ENCODE measurements at regions not wholly inside any gene's neighbourhood (a gene's known extent, or its start where the extent isn't known, plus 50 kb on each side); places are given as distances from the start of the nearest gene placed in this dataset.

GRCh38 chr1:239008568-239008967, 377.8 kb upstream of the CHRM3 start:
- no peak for DNase-seq (ENCODE audit: low read depth)

DNA sequence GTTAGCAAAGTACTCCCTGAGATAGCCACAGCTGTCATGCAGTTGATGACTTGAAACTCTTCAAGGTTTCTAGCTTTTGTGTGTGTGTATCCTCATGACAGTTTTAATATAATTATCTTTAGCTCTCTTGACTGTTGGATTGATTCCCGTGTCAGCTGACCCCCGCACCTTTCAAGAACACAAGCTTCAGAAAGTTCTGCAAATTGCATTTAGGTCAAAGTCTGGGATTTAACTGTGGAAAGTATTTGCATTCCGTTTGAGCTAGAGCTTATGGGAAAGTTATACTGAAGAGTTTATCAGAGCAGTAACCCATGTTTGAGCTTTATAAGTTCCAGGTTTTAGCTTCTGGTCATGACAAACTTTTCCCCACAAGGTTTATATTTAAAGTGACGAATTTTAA, 380.1 kb upstream of the CHRM3 start:
- no peak for DNase-seq (ENCODE audit: low read depth)

DNA sequence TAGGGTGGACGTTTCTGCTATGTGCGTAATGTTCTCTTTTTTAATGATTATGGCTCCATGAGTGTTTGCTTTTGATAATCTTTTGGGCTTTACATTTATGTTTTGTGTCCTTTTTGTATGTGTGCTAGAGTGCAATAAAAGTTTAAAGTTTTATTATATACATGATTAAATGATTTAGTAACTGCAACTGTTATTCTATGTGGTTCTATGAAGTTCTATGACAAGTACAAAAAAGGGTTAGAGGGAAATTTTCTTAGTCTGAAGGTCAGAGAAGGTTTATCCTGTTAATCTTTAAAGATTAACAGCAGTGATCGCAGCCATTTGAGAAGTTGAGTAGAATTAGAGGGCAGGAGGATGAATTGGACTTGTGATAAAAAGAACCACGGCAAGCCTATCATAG, 386.4 kb upstream of the CHRM3 start:
- no peak for DNase-seq (ENCODE audit: low read depth)

DNA sequence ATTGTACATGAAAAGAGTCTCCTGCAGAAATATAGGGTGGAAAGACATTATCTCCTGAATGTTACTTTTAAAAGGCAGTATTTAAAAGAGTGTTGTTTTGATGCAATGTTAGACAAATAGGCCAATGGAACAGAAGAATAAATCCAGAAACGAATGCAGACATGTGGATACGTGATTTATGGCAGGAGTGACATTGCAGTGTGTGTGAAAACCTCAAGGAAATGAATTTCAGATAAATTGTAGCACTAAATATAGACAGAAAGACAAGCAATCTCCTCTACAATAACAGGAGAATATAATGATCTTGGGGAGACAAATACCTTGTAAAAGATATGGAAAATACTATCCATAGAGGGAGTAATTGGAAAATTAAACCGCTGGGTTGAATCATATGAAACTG, 387.8 kb upstream of the CHRM3 start:
- DNase-seq (ENCODE audit: low read depth) = no peak

DNA sequence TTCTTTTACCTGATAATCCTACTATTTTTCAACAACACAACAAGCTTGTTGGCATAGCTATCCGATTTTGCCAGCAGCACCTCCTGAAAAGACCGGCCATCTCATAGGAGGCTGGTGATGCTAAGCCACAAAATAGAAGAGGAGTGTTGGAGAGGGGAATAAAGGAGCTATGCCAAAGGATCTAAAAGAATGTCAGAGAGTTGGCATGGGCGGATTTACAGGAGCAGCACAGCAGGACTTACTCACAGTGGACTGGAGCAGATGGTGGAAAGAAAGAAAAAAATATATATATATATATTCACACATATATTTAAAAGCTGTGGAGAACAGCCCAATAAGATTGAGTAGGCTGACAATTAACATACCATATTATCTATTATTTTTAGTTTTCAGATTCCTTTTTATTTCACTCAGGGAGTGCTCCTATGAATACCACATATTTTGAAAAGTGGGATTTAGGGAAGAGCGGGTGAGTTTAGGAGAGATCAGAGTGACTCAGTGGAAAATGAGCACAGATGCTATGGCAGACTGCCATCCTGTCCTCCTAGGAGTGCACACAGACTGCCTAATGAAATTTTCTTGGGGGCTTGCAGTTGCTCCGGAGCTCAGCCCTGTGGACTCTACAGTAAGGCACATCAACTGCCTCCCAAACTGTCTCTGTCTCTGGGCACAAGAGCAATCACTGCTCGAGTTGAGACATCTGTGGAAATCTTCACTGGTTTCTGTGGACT, 394.4 kb upstream of the CHRM3 start:
- DNase-seq (ENCODE audit: low read depth) = no peak

GRCh38 chr1:238985312-238985711, 401.1 kb upstream of the CHRM3 start:
- DNase-seq (ENCODE audit: low read depth) = no peak

GRCh38 chr1:238982736-238983135, 403.6 kb upstream of the CHRM3 start:
- DNase-seq (ENCODE audit: low read depth) = no peak

- DNase-seq (ENCODE audit: low read depth) = no peak
These were observed 404.9 kb upstream of the CHRM3 start for GRCh38 chr1:238981317-238981933.

DNA sequence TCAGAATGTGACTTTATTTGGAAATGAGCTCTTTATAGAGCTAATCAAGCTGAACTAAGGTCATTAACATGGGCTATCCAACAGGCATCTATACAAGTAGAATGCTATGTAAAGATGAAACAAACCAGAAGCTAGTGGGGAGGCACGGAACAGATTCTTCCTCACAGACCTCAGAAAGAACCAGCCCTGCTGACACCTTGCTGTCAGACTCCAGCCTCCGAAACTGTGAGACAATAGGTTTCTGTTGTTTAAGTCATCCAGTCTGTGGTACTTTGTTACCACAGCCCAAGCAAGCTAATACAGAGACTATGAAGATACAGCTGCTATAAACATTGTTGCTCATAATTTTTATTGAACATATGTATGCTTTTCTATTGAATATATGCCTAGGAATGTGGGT, 406.3 kb upstream of the CHRM3 start:
- DNase-seq (ENCODE audit: low read depth) = no peak

DNA sequence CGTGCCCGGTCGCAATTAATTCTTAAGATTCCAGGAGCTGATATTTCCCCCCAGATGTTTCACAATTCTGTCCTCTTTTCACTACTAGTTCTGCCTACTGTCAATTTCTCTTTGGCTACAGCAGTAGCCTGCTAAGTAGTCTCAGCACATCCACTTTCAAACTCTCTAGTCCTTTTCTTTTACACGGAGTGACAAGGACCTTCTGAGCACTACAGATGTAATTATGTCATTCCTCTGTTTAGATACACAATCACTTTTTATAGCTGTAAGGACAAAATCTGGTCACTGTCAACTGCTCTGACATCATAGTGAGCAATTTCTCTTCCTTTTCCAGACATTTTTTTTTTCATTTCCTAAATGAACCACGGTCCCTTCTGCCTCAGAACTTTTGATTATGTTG, 421.7 kb upstream of the CHRM3 start:
- DNase-seq (ENCODE audit: low read depth) = no peak

DNA sequence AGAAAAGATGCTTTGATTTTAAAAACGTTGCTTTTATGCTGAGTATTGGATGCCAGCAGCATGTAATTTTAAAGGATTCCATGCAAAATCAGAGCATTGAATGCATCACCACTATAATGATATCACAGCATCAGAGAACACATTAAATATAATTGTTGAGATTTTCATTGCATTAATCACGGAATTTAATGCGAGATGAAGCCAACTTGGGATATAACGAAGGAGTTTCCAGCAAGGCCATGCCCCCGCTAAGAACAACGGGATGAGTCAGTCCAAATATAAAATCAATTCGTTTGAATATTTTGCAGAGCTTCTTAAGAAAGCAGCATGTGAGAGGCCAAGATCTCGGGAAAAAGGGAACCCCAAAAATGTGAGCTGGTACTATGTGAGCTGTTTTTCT, 423.4 kb upstream of the CHRM3 start:
- no peak for DNase-seq (ENCODE audit: low read depth)

DNA sequence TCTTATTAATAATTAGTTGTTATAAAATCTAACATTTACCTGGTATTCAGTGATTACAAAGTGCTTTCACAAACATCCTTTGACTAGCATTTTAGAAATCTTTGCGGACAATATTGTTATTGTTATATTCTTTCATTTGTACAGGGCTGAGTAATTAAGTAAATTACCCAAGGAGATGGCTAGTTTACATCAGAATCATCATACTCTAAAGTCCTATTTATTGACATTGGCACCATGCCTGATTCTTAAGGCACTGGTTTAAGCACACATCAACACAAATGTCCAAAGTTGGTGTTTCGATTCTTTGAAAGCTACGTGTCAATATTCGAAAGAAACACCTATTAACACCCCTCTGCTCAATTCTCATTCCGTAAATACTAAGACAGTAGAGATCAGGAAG, 424.6 kb upstream of the CHRM3 start:
- DNase-seq (ENCODE audit: low read depth) = no peak

DNA sequence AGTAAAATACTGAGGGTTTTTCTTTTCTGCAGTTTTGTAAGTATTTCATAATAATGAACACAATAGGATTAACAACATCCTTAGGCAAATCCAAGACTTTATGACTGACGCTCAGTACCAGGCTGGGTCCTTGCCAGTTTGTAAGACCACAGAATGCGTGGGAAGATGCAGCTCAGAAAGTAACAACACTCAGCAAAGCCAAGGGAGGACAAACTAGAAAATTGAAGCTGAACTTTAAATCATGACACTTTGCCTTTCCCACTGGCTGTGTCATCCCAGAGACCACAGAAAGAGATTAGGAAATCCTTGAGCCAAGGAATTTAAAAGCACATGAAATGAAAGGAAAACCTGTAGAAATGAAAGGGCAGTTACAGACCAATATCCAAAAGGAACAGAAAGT, 426.3 kb upstream of the CHRM3 start:
- DNase-seq (ENCODE audit: low read depth) = no peak

DNA sequence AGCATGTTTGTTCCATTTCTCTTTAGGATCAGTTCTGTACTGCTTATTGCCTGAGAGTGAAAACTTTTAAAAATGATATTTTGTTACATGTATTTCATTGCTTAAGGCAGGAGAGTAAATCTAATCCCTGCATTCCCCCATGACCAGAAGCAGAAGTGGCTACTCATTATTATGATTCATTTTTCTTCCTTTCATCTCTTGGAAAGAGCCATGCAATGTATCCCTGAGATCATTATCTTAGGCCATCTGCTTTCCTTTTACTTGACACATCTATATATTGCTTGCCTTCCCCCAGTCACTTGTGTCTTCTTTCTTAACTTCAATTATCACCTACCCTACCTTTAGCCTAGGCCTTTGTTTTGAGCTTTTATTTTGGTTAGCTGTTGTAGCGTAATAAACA, 430.4 kb upstream of the CHRM3 start:
- no peak for DNase-seq (ENCODE audit: low read depth)

DNA sequence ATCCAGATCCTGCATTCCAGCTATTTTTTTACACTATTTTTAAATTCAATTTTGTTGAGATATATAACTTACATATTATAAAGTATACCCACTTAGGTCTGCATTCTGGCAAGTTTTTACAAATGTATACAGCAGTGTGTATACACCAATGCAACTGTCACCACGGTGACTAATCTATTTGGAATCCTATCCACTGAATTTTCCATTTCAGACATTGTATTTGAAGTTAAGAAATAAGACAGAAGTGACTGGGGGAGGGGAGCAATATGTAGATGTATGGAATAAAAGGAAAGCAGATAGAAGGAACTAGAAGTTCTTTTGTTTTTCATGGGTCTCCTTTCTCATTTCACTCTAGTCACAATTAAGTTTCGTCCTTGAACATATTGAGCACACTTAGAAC, 431.5 kb upstream of the CHRM3 start:
- DNase-seq (ENCODE audit: low read depth) = no peak

GRCh38 chr1:238953448-238954010, 432.8 kb upstream of the CHRM3 start:
- no peak for DNase-seq (ENCODE audit: low read depth)

- DNase-seq (ENCODE audit: low read depth) = no peak
These were observed 434.6 kb upstream of the CHRM3 start for GRCh38 chr1:238951809-238952208.

GRCh38 chr1:238950784-238951183, 435.6 kb upstream of the CHRM3 start:
- DNase-seq (ENCODE audit: low read depth) = no peak

DNA sequence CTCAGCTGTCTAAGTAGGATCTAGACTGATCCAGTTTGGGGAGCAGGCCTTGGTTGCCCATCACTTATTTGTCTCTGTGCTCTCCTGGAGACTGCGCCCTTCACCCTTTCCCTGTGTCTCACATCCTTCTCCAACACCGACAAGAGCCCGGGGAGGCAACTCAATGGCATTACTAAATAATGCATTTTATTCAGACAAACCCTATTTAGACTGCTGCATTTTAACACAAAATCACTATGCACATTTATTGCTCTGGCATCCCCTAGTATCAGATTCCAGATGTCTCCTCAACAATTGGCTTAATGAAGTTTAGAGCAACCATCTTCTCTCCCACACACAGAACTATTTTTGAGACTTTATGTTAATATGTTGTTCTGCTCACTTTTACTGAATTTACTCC, 436.4 kb upstream of the CHRM3 start:
- no peak for DNase-seq (ENCODE audit: low read depth)

DNA sequence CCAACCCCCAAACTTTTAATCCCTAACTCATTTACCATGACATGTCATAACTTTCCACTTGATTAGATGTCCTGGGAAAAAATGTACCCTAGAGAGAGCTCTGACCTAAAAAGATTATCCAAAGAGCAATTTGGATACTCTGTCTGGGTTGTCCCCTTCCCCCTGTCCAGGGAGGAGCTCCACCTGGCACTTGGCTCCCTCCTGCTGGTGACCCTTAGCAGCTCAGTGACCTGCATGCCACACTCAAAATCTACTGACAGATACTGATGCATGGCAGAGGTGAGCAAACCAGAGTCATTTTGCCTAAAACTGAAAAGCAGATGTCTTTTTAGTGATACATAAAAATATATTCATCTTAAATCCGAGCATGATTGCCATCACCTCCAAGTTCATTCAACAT, 442.3 kb upstream of the CHRM3 start:
- no peak for DNase-seq (ENCODE audit: low read depth)

- no peak for DNase-seq (ENCODE audit: low read depth)
These were observed 458.5 kb upstream of the CHRM3 start for GRCh38 chr1:238927899-238928298.

GRCh38 chr1:238916828-238917227, 469.5 kb upstream of the CHRM3 start:
- DNase-seq (ENCODE audit: low read depth) = no peak

- no peak for DNase-seq (ENCODE audit: low read depth)
These were observed 472.0 kb upstream of the CHRM3 start for GRCh38 chr1:238914346-238914745.

DNA sequence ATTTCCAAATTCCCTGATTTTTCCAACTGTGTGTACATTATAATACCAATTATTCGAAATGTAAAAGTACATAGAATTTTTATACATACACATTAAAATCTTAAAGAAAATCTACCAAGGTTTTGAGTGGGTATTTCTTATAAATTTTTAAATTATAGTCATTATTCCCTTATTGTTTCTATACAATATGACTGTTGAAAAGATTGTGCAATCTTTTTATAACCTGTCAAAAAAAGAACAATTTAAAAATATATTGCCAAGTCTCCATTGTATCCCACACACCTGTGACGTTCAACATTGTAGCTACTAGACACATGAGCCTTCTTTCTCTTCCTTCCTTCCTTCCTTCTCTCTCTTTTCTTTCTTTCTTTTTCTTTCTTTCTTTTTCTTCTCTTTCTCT, 473.2 kb upstream of the CHRM3 start:
- no peak for DNase-seq (ENCODE audit: low read depth)
